GM21717 (cell line): ENCODE measurements at regions not wholly inside any gene's neighbourhood (a gene's known extent, or its start where the extent isn't known, plus 50 kb on each side); places are given as distances from the start of the nearest gene placed in this dataset.
"Not testable (repeated sequence)": the region's sequence is repeated elsewhere in the genome, so short reads cannot be mapped to it uniquely, and the experiment has no call there.

Experiments
- ATAC-seq: cut with Tn5 transposase; IDR thresholded peaks from one replicate; pipeline ENCODE4 v1.9.1; 2021; ENCODE audit warnings: mild to moderate bottlenecking, moderate library complexity; ENCODE audit not compliant: unreplicated experiment

DNA sequence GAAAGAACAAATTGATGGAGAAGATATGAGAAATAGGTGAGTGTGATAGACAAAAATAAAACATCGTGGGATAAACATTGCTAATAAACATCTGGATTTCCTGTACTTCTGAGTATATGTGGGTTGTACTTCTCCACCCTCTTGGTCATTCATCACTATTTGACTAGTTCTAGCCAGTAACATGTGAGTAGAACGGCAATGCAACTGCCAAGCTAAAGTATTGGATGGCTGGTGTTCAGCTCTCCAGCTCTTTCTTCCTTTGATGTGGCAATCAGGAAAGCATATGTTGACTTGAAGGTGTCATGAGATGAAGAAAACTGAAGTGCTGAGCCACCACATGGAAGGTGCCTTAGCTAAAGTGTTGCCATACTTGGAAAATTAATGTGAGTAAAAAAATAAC is 144.9 kb downstream of the SCG2 start:
- ATAC-seq: no peak

DNA sequence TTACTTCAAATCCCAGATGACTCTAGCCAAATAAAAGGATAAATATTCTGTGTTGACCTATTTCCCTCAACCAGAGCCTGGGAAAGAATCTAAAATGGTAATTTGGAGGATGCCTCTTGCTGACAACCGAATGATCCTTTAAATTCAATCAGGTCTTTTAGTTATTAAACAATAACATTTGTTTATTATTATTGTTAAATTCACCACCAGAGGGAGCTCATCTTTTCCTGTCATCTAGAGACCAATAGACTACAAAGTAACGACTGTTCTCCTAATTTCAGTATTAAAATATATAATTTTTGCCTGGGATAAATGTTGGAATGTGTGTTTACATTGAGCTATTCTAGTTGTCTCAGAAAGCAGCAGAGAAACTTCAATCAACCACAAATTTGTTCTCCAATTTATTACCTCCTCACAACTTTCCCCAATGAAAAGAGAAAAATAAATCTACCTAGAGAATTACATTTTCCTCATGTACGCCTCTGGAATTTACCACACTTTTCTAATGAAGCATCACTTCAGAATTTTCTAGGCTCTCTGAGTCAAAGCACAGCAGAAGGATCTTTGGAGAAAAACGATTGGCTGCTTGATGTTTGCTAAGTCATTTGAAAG is 142.7 kb downstream of the SCG2 start:
- ATAC-seq: no peak

DNA sequence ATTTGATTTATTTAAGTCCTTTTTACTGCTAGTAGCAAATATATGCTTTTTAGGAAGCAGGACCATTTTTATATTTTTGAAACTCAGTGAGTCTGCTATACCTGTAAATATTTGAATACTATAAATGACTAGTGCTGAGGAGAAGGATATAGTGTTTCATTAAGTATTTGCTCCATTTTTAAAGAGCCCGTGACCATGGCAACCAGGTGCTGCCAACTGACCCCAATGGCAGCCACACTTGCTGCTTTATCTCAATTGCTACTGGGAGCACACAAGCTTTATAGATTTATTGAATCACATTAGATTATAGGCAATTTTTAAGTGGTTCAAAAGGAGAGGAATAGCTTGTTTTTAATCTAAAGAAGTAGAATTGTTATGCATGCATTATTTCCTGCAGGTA is 142.0 kb downstream of the SCG2 start:
- ATAC-seq: no peak

DNA sequence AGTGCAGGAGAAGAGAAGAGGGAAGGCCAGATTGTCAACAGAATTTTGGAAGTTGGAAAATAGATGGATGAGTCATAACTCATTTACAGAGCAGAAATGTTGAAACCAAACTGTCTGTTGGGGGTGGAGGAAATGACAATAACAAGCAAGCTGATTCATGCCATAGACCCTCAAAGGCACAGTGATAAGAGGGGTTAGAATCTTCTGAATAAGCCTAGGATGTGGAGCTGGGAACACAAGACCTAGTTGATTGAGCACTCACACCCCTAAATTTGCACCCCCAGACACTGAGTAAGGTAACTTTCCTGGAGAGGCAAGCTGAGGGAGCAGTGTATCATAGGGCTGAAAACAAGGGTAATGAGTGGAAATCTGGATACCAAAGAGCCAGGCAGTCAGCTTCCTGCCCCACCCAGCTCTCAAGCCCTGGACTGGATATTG is 141.4 kb downstream of the SCG2 start:
- ATAC-seq: no peak

DNA sequence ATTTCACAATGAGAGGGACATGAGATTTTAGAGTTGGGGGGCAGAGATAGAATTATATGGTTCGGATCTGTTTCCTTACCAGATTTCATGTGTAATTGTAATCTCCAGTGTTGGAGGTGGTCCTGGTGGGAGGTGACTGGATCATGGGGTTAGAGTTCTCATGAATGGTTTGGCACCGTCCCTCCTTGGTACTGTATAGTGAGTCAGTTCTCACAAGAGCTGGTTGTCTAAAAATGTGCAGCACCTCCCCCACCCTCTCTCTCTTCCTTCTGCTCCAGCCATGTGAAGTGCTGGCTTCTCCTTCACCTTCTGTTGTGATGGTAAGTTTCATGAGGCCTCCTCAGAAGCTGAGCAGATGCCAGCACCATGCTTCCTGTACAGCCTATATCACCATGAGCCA is 138.1 kb downstream of the SCG2 start:
- ATAC-seq: no peak

DNA sequence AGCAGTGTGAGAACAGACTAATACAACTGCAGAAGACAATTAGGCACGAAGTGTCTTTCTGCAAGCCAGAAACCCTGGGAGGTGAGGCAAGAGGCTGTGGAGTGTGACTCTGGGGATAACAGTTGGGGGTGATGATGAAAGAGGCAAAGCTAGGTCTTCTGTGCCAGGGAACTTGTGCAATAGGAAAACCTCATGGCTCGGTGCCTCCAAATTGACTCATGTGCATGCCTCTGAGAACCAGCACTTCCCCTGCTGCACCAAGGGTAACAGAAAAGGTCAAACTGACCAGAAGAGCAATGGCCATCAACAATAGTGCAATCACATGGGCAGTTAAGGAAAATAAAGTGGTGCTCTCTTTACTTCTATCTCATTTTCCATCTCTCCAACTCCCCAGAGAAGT is 136.4 kb downstream of the SCG2 start:
- ATAC-seq: no peak

DNA sequence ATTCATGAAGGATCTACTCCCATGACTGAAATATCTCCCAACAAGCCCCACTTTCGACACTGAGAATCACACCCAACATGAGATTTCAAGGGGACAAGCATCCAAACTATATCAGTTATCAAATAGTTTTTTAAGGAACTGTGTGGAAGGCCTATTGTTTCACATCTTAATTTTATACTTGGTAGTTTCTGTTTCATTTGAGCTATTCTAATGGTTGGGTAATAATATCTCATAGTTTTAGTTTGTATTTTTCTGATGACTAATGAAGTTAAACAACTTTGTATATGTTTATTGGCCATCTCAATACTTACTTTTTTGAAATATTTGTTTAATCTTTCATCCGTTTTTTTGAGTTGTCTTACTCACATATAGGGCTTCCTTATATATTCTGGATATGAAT is 135.0 kb downstream of the SCG2 start:
- no peak for ATAC-seq

DNA sequence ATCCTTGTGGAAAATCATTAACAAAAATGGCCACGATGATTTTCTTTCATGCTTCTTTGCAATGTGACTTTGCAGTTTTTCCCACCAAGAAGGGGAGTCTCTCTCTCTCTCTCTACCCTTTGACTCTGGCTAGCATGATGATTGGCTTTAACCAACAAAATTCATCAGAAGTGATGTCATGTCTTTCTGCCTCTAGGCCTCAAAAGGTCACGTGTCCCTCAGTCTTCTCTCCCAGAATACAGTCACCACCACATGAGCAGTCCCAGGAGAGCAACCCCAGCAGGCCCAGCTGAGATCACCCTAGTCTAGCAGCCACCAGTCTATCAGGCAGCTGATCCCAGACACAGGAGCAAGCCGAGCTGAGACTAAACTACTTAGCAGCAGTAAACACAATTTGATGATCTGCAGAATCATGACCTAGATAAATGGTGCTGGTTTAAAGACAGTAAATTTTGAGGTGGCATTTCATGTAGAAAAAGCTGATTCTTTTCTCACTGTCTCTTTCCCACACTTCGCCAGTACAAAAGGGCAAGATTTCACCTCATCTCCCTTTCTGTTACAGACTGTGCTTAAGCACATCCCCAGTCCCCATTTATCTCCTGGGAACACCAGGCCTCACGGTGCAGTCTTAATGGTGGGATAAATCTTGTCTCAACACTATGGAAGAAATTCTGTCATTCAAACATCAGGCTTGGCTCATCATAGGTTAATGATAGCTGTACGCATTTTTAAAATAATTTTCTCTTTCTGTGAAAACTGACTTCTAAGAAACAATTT is 132.7 kb downstream of the SCG2 start:
- no peak for ATAC-seq

DNA sequence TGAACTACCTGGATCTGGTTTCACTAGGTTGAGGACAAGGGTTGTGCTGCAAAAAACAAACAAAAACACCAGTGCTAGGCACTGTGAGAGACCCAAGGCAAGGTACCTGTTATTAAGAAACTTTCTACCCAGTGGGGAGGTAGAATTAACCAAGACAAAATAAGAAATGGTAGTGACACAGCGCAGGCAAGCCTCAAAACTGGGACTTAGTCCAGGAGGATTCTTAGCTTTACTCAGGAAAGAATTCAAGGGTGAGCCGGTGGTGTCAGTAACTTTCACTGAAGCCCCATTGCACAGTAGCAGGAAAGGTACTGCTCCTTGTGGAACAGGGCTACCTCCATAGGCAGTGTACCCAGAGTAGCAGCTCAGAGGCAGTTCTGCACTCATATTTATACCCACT is 131.6 kb downstream of the SCG2 start:
- ATAC-seq: no peak

DNA sequence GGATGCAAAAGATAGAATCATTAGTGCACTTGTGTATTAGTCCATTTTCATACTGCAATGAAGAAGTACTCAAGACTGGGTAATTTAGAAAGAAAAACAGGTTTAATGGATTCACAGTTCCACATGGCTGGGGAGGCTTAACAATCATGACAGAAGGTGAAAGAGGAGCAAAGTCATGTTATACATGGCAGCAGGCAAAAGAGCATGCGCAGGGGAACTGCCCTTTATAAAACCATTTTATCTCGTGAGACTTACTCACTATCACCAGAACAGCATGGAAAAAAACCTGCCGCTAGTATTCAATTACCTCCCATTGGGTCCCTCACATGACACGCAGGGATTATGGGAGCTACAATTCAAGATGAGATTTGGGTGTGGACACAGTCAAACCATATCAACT is 129.4 kb downstream of the SCG2 start:
- ATAC-seq: no peak

DNA sequence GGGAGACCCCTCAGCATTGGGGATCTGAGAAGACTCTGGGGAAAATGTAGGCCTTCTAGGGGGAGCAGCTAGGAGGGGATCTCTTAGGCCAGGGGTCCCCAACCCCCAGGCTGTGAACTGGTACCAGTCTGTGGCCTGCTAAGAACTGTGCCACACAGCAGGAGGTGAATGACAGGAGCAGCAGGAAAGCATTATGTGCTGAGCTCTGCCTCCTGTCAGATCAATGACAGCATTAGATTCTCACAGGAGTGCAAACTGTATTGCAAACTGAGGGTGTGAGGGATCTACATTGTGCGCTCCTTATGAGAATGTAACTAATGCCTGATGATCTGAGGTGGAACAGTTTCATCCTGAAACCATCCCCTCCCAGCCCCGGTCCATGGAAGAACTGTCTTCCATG is 127.3 kb downstream of the SCG2 start:
- ATAC-seq: no peak

DNA sequence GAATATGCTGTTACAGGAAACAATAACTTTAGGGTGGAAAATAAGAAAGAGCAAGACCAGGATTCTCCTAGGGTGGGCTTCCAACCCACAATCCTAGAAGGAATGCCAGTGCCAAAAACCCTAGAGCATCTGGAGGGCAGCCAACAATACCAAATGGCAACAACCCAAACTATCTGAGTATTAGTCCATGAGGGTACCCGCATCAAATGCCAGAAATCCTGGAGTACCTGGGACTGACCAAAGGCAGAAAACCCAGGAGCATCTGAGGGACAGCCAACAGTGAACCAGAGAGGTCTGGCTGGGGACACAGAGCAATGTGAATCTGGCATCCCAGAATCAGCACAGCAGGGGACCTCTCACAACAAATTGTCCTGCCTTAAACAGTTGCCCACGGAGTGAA is 126.3 kb downstream of the SCG2 start:
- no peak for ATAC-seq

DNA sequence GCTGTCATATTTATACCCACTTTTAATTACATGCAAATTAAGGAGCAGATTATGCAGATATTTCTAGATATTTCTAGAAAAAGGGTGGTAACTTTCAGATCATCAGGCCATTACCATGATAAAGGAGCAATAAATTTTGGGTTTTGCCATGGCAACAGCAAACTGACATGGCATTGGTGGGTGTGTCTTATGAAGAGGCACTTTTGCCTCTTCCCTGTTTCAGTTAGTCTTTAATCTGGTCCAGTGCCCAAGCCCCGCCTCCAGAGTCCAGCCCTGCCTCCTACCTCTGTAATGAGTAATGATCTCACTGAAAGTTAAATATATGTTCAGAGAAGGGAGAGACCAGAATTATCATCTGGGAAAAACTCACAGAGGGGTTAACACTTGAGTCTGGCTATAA is 124.8 kb downstream of the SCG2 start:
- ATAC-seq: no peak

DNA sequence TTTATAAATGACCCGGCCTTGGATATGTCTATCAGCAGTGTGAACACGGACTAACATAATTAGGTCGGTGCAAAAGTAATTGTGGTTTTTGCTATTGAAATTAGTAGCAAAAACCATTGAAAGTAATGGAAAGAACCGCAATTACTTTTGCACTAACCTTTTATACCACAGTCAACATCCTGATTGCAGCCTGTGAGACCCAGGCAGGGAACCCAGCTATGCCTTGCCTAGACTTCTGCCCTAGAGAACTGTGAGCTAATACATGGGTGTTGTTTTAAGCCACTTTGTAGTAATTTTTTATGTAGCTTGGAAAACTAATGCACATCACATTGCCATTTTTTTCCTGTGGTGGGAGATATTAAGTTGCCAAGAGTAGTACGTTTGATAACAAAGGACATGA is 120.7 kb downstream of the SCG2 start:
- no peak for ATAC-seq

DNA sequence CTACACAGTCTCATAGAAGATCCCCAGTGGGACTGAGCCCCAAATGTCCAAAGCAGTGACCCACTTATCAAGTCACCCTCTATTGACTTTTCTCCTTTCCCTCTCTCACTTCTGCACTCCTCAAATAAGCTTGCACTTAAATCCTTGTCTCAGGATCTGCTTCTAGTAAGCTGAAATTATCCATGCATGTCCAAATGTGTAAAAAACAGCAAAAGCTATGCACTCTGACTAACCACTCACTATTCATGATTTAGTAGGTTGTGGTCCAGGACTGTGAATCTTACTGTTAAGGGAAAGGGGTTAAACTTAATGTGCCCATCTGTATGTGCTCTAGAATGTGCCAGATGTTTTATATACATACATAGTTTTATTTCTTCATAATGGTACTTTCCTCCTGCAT is 115.4 kb downstream of the SCG2 start:
- ATAC-seq: no peak

DNA sequence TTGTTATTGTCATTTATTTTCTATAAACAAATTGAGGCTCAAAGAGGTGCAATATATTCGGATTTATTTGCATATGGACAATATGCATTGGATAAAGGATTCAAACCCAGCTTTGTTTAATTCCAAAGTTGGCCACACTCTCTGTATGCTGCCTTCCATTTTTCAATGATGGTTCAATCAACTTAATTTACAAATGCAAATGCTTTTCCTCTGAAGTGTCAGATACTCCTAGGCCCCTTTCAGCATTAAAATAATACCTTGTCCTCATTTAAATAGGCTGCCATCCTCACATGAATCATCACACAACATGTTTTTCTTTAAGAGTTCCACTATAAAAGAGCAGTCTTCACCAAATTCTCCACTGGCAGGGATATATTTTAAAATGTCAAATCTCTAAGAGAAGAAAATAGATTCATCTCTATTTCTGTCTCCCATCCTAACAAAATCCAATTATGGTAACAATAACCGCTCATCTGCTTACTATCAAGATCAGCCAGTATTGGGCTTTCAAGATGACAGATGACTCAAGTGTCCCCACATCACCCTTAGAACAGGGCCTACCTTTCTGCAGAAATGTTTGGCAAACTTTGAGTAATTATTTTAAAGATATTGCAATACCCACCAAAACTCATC is 114.8 kb downstream of the SCG2 start:
- ATAC-seq: no peak

DNA sequence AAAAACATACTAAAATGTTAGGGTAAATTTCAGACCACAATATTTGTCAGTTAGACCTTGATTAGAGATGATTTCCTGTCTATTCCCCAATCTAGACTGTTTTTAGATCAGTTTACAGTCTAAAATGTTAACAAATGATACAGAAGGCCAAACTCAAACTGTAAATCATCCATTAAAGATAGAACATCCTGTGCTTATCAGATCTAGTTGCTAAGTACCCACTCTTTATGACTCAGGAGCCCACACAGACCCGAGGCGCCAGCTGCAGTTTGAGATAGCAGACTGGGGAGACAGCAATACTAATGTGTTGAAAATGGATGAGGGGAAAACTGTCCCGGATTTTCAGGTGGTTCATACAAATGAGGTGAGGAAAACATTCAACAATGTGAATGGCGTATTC is 113.3 kb downstream of the SCG2 start:
- ATAC-seq: no peak

DNA sequence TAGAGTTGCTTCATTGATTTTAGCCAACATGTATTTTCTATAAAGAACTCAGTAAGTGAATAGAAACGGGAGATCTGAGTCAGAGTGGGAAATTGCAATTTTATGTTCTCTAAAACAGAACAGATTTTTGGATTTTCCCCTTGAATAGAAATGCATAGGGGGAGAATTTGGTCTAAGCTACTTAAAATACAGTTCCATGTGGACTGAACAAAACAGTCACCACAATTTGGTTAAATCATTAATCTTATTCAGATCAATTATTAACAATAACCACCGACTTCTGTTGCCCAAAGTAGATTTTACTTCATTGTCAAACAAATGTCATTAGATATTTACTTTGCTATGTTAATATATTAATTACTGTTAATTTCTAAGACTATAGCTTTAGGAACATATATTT is 107.7 kb downstream of the SCG2 start:
- ATAC-seq: no peak

DNA sequence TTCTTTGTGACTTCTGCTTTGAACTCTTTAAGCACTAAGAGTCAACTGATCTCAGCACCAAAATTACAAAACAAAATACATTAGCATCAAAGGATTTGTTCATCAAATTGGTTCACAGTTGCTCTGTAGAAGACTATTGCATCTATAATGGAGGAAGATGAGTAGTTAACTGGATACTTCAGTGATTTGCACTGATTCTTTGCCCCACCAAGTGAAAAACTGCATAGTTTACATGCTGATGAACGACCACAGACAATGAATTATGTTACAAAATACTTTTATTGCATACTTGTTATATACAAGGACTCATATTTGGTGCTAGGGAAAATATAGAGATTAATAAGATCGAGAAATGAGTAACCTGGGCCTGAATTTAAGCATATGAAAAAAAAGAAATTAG is 107.2 kb downstream of the SCG2 start:
- ATAC-seq: no peak

DNA sequence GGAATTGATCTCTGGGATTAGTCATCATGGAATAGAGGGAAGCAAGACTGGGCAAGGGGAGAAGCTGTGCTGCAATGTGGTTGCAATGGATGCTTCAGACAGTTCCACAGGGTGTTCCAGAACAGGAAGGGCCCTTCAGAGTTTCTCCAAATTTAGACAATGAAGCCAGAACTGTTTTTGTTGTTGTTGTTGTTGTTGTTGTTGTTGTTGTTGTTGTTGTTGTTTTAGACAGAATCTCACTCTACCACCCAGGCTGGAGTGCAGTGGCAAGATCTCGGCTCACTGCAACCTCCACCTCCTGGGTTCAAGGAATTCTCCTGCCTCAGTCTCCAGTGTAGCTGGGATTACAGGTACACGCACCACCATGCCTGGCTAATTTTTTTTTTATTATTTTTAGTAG is 105.3 kb downstream of the SCG2 start:
- not testable (repeated sequence) for ATAC-seq

DNA sequence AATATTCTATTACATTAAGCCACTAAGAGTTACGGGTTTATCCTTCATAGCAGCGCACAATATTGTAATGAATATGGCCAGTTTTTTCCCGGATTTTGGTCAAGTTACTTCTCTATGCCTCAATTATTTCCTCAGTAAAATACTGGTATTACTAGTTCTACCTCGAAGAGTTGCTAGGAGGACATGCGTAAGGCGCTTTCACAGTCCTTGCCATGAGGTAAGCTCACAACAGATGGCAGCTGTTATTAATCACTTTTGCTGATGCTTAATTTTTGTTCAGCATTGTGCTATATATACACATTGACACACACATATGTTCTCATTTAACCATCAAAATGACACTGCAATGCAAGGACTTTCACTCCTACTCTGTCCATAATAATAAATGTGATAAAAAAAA is 101.5 kb downstream of the SCG2 start:
- no peak for ATAC-seq

DNA sequence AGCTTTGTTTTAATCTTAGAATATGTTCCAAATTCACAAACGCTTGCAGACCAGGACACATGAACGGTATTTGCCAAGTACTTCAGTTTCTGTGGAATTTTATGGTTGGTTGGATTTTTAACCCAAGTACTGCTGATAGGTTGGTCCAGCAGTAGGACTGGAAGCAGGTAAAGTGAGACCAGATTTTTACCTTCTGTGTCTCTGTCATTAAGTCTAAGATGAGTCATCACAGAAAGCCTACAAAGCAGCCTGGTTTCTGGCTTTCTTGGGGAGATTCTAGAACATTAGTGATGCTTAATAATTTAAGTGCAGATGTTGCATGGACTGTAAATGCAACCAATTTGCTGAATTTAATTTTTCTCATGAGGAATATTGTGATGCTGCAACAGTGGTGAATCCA is 100.5 kb downstream of the SCG2 start:
- no peak for ATAC-seq
